GM11168 (cell line): ENCODE measurements at regions not wholly inside any gene's neighbourhood (a gene's known extent, or its start where the extent isn't known, plus 50 kb on each side); places are given as distances from the start of the nearest gene placed in this dataset.

Experiments
- in situ Hi-C: fragments of 300-500 bp; cut with MboI; formaldehyde crosslinking; loops from one replicate; pipeline ENCODE4 v1.12.0; 2022; ENCODE audit warnings: low sequenced_read_pairs; ENCODE audit not compliant: unreplicated experiment

- in situ Hi-C loops, result no loop called here
These were observed 58.3 kb downstream of the CXCL12 start for GRCh38 chr10:44326474-44327030.

- in situ Hi-C loops, result no loop called here
These were observed 59.1 kb downstream of the CXCL12 start for GRCh38 chr10:44325596-44326307.

- in situ Hi-C loops, result no loop called here
These were observed 59.7 kb downstream of the CXCL12 start for GRCh38 chr10:44325157-44325556.

GRCh38 chr10:44323838-44324237, 61.1 kb downstream of the CXCL12 start:
- in situ Hi-C loops, result no loop called here

DNA sequence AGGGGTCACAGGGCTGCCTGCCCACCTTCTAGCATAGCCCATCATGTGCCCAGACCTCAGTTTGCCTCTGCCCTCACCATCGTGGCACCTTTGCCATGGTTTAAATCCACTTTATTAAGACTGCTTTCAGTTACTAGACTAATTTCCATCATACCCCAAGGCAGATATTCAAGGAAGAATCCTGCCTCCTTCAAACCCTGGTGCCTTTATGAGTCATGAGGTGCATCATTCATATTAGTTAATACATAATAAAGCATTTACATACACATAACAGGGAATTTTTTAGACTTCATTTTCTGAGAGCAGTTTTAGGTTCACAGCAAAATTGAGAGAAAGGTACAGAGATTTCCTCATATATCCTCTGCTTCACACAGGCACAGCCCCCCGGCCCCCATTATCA, 62.8 kb downstream of the CXCL12 start:
- in situ Hi-C loops, result no loop called here

GRCh38 chr10:44320756-44321155, 64.1 kb downstream of the CXCL12 start:
- in situ Hi-C loops, result no loop called here

DNA sequence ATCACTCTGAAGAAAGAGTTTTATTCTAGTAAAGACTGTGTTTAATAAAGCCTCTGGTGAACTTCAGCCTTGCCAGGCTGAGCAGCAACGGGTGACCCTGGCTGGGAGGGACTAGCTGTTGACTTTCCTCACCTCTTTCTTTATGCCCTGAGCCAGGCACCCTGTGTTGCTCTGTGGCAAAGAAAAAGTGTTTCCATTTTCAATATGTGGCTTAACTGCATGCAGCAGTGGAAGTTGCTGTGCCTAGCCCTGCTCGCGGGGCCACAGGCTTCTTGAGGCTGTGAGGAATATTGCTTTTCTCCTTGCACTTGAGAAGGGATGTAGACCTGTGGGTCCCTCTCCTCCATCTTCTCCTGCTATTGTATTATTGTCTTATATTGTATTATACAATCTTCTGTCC, 67.0 kb downstream of the CXCL12 start:
- in situ Hi-C loops, result no loop called here

GRCh38 chr10:44316922-44317215, 68.0 kb downstream of the CXCL12 start:
- in situ Hi-C loops, result no loop called here

GRCh38 chr10:44316187-44316921, 68.5 kb downstream of the CXCL12 start:
- in situ Hi-C loops, result no loop called here

DNA sequence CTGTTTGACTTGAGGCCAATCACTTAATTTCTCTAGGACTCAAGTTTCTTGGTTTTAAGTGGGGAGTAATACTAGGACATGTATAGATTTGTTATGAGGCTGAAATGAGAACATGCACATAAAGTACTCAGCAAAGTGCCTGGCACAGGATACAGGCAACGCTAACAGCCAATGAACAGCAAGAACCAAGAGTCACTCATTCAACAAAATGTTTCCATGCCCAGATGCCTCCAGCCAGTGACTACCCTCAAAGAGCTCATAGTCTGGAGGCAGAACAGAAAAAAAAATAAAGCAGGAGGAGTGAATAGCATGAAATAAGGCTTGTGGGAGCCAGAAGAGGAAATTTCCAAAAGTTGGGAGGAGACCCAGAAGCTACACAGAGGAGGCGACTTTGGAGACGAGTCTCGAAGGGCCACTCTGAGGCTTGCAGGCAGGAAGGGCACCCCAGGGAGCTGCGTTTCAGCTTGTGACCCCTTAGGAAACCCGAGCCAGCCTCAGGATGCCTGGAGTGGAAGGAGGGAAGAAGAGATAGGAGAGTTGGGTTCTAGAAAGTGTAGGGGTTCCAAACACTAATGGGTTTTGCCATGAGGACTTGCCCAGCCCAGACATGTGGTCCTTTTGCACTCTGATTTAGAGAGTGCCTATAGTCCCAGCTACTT, 70.0 kb downstream of the CXCL12 start:
- in situ Hi-C loops, result no loop called here

- in situ Hi-C loops, result no loop called here
These were observed 71.1 kb downstream of the CXCL12 start for GRCh38 chr10:44313761-44314165.

GRCh38 chr10:44312401-44312800, 72.5 kb downstream of the CXCL12 start:
- in situ Hi-C loops, result no loop called here

GRCh38 chr10:44311563-44312051, 73.3 kb downstream of the CXCL12 start:
- in situ Hi-C loops, result no loop called here

DNA sequence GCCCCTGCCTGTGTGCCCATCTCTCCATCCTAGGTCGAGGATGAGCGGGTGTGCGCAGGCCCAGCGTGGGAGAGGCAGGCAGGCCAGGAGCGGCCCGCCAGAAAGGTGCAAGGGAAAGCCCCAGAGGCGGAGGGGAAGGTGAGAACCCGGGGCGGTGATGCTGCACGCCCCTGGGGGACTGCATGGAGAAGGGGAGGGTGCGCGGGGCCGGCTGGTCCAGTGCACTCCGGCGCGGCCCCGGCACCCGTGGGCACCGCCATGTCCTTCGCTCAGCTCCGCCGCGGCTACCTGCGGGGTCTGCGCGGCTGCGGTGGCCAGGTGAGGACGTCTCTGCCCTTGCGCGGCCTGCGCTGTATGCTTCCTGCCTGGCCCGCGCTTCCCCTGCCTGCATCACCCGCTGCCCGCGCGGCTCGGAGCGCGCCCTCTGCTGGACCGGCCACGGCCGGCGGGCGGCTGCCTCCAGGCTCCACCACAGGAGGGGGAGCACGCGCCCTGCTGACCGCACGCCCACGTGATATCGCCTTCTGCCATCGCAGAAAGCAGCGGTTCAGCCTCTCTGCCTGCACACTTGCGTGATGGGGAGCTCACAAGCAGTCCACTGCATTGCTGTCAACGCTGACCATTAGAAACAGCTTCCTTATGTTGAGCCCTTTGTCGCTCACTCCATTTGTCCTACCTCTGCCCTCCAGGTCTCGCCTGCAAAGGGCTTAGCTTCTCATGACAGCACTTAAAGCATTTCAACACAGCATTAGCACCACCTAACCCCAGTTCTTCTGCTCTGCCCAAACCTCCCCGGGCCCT, 73.9 kb downstream of the CXCL12 start:
- in situ Hi-C loops, result no loop called here

GRCh38 chr10:44309939-44310761, 74.7 kb downstream of the CXCL12 start:
- in situ Hi-C loops, result loop anchor here (10.0 kb wide), 1 partner anchor 205 kb away; no protein-coding TSS in a partner anchor

- in situ Hi-C loops, result loop anchor here (10.0 kb wide), 1 partner anchor 205 kb away; no protein-coding TSS in a partner anchor
These were observed 75.5 kb downstream of the CXCL12 start for GRCh38 chr10:44309361-44309760.

GRCh38 chr10:44308935-44309334, 76.0 kb downstream of the CXCL12 start:
- in situ Hi-C loops, result loop anchor here (10.0 kb wide), 1 partner anchor 204 kb away; no protein-coding TSS in a partner anchor

GRCh38 chr10:44307691-44308090, 77.2 kb downstream of the CXCL12 start:
- in situ Hi-C loops, result loop anchor here (10.0 kb wide), 1 partner anchor 203 kb away; no protein-coding TSS in a partner anchor

- in situ Hi-C loops, result loop anchor here (10.0 kb wide), 1 partner anchor 202 kb away; no protein-coding TSS in a partner anchor
These were observed 78.1 kb downstream of the CXCL12 start for GRCh38 chr10:44306762-44307161.
